Stimulated activated memory B cell treated with anti-CD40 and anti-IgM and Interleukin-4, amounts not matched to agents 10 μg/mL and 1 μg/mL and 100 μg/mL, for 72 hours (primary cell): ENCODE measurements at regions not wholly inside any gene's neighbourhood (a gene's known extent, or its start where the extent isn't known, plus 50 kb on each side); places are given as distances from the start of the nearest gene placed in this dataset.
A peak's percentile ranks its signal among the peaks of the same experiment; 100 is the strongest.

ENCODE experiments used
- ATAC-seq: fragments of 150-1000 bp; cut with Tn5 transposase; 2 replicates; pipeline ENCODE4 v1.10.0; 2021
- H3K27ac Mint-ChIP-seq: one replicate; pipeline ENCODE4 v1.8.0; 2022; ENCODE audit warnings: mild to moderate bottlenecking, mixed read lengths
- H3K27me3 Mint-ChIP-seq: one replicate; pipeline ENCODE4 v1.8.0; 2022; ENCODE audit warnings: mixed read lengths
- H3K36me3 Mint-ChIP-seq: one replicate; pipeline ENCODE4 v1.8.0; 2022; ENCODE audit warnings: mixed read lengths
- H3K4me1 Mint-ChIP-seq: one replicate; pipeline ENCODE4 v1.8.0; 2022; ENCODE audit warnings: mixed read lengths
- H3K4me3 Mint-ChIP-seq: one replicate; pipeline ENCODE4 v1.8.0; 2022; ENCODE audit warnings: mild to moderate bottlenecking, moderate library complexity, mixed read lengths
- H3K9me3 Mint-ChIP-seq: one replicate; pipeline ENCODE4 v1.8.0; 2022; ENCODE audit warnings: mixed read lengths

GRCh38 chr16:85553436-85554113 is 59.5 kb upstream of the GSE1 start:
- H3K36me3 Mint-ChIP-seq: no peaks in the 10 kb centered on the region
- H3K27me3 Mint-ChIP-seq: no peaks in the 10 kb centered on the region
- no peaks in the 10 kb centered on the region for H3K9me3 Mint-ChIP-seq
- peak; percentile 61 for ATAC-seq
- H3K27ac Mint-ChIP-seq: peak overlapping the region; percentile 75
- peaks cover 47% of the 10 kb centered on the region for H3K4me1 Mint-ChIP-seq
- H3K4me3 Mint-ChIP-seq: peak overlapping the region; percentile 88

- no peaks in the 10 kb centered on the region for H3K36me3 Mint-ChIP-seq
- peak; percentile 85 for ATAC-seq
- peak overlapping the region; percentile 88 for H3K4me3 Mint-ChIP-seq
- H3K4me1 Mint-ChIP-seq: peaks cover 54% of the 10 kb centered on the region
- no peaks in the 10 kb centered on the region for H3K9me3 Mint-ChIP-seq
- H3K27me3 Mint-ChIP-seq: no peaks in the 10 kb centered on the region
- peak overlapping the region; percentile 75 for H3K27ac Mint-ChIP-seq
Measured at GRCh38 chr16:85554114-85554888, 58.8 kb upstream of the GSE1 start.

- H3K4me1 Mint-ChIP-seq: peaks cover 49% of the 10 kb centered on the region
- H3K36me3 Mint-ChIP-seq: no peaks in the 10 kb centered on the region
- no peaks in the 10 kb centered on the region for H3K9me3 Mint-ChIP-seq
- H3K4me3 Mint-ChIP-seq: peak overlapping the region; percentile 88
- H3K27ac Mint-ChIP-seq: peak overlapping the region; percentile 75
- ATAC-seq: no peak
- no peaks in the 10 kb centered on the region for H3K27me3 Mint-ChIP-seq
Measured at GRCh38 chr16:85554889-85555718, 58.0 kb upstream of the GSE1 start.

- H3K36me3 Mint-ChIP-seq: no peaks in the 10 kb centered on the region
- no peaks in the 10 kb centered on the region for H3K27me3 Mint-ChIP-seq
- peak overlapping the region; percentile 88 for H3K4me3 Mint-ChIP-seq
- H3K4me1 Mint-ChIP-seq: peaks cover 57% of the 10 kb centered on the region
- ATAC-seq: no peak
- H3K27ac Mint-ChIP-seq: peak overlapping the region; percentile 75
- no peaks in the 10 kb centered on the region for H3K9me3 Mint-ChIP-seq
Measured at GRCh38 chr16:85555719-85556455, 57.2 kb upstream of the GSE1 start.

- Mint-ChIP-seq H3K36me3 (no peaks in the 10 kb centered on the region), H3K27ac (peak overlapping the region; percentile 75), H3K9me3 (no peaks in the 10 kb centered on the region), H3K4me1 (peaks cover 63% of the 10 kb centered on the region), H3K4me3 (peak overlapping the region; percentile 88), H3K27me3 (no peaks in the 10 kb centered on the region)
- peak; percentile 37 for ATAC-seq
Measured at GRCh38 chr16:85556456-85557082, 56.6 kb upstream of the GSE1 start.

GRCh38 chr16:85557083-85557970 is 55.8 kb upstream of the GSE1 start:
- H3K27me3 Mint-ChIP-seq: no peaks in the 10 kb centered on the region
- H3K4me3 Mint-ChIP-seq: peak overlapping the region; percentile 88
- no peaks in the 10 kb centered on the region for H3K36me3 Mint-ChIP-seq
- no peaks in the 10 kb centered on the region for H3K9me3 Mint-ChIP-seq
- peaks cover 70% of the 10 kb centered on the region for H3K4me1 Mint-ChIP-seq
- ATAC-seq: peak; percentile 51
- peak overlapping the region; percentile 75 for H3K27ac Mint-ChIP-seq

GRCh38 chr16:85557971-85558657 is 55.0 kb upstream of the GSE1 start:
- Mint-ChIP-seq H3K9me3 (no peaks in the 10 kb centered on the region), H3K4me3 (peak overlapping the region; percentile 88), H3K4me1 (peaks cover 71% of the 10 kb centered on the region), H3K27ac (peak overlapping the region; percentile 75), H3K27me3 (no peaks in the 10 kb centered on the region), H3K36me3 (no peaks in the 10 kb centered on the region)
- no peak for ATAC-seq

- Mint-ChIP-seq H3K4me3 (no peak overlapping the region), H3K4me1 (peaks cover 84% of the 10 kb centered on the region), H3K27ac (no peak overlapping the region), H3K9me3 (no peaks in the 10 kb centered on the region), H3K27me3 (no peaks in the 10 kb centered on the region), H3K36me3 (no peaks in the 10 kb centered on the region)
- no peak for ATAC-seq
Measured at GRCh38 chr16:85560932-85561247, 52.2 kb upstream of the GSE1 start.

- Mint-ChIP-seq H3K9me3 (no peaks in the 10 kb centered on the region), H3K4me3 (no peak overlapping the region), H3K27me3 (no peaks in the 10 kb centered on the region), H3K4me1 (peaks cover 87% of the 10 kb centered on the region), H3K36me3 (no peaks in the 10 kb centered on the region), H3K27ac (peak overlapping the region; percentile 43)
- no peak for ATAC-seq
Measured at GRCh38 chr16:85561248-85562092, 51.7 kb upstream of the GSE1 start.

GRCh38 chr16:85562093-85562786 is 50.9 kb upstream of the GSE1 start:
- Mint-ChIP-seq H3K4me3 (no peak overlapping the region), H3K9me3 (no peaks in the 10 kb centered on the region), H3K27ac (peak overlapping the region; percentile 43), H3K4me1 (peaks cover 85% of the 10 kb centered on the region), H3K36me3 (no peaks in the 10 kb centered on the region), H3K27me3 (no peaks in the 10 kb centered on the region)
- ATAC-seq: no peak

GRCh38 chr16:85563034-85563433 is 50.1 kb upstream of the GSE1 start:
- Mint-ChIP-seq H3K27me3 (no peaks in the 10 kb centered on the region), H3K36me3 (no peaks in the 10 kb centered on the region), H3K27ac (peak overlapping the region; percentile 44), H3K9me3 (no peaks in the 10 kb centered on the region), H3K4me3 (no peak overlapping the region), H3K4me1 (peaks cover 82% of the 10 kb centered on the region)
- ATAC-seq: no peak
